Gastrocnemius medialis (tissue), 4 donors: ENCODE measurements at regions not wholly inside any gene's neighbourhood (a gene's known extent, or its start where the extent isn't known, plus 50 kb on each side); places are given as distances from the start of the nearest gene placed in this dataset.

ENCODE experiments used
- ATAC-seq, 2 donors: fragments of 150-250 bp; one replicate each; pipeline ENCODE4 v1.9.1; 2016
- DNase-seq, 2 donors: peaks; one replicate each; pipeline ENCODE4 v3.0.0-alpha.2; 2019
- H3K27ac ChIP-seq, 4 donors: fragments of 200-600 bp; sonication (generic); 1 replicate in 1 of 4; 2 replicates in 3 of 4; pipeline ENCODE4 v1.5.1; 2016 to 2018; ENCODE audit warnings: mild to moderate bottlenecking in 2 of 4, moderate library complexity in 1 of 4
- H3K27me3 ChIP-seq, 3 donors: fragments of 200-600 bp; sonication (generic) in 2 of 3; 1 replicate in 1 of 3; 2 replicates in 2 of 3; pipeline versions ENCODE4 v1.5.1 to v1.6.0; 2016 to 2019; ENCODE audit warnings: mild to moderate bottlenecking in 1 of 3, moderate library complexity in 1 of 3
- H3K36me3 ChIP-seq, 2 donors: fragments of 200-600 bp; sonication (generic) in 1 of 2; one replicate each; pipeline ENCODE4 v1.5.1; 2017 to 2018
- H3K4me1 ChIP-seq, 2 donors: fragments of 200-600 bp; sonication (generic) in 1 of 2; one replicate each; pipeline ENCODE4 v1.5.1; 2016 to 2017; ENCODE audit warnings: mild to moderate bottlenecking in 2 of 2
- H3K4me3 ChIP-seq, 4 donors: fragments of 200-600 bp; sonication (generic) in 3 of 4; 1 replicate in 1 of 4; 2 replicates in 3 of 4; pipeline ENCODE4 v1.5.1; 2016 to 2019; ENCODE audit warnings: mild to moderate bottlenecking in 2 of 4
- H3K9me3 ChIP-seq, 3 donors: fragments of 200-600 bp; sonication (generic) in 2 of 3; 1 replicate in 1 of 3; 2 replicates in 2 of 3; pipeline ENCODE4 v1.5.1; 2016 to 2019
- POLR2A ChIP-seq, 2 donors: fragments of 450-650 bp; IDR thresholded peaks; one replicate each; pipeline ENCODE4 v1.6.1; 2017; ENCODE audit warnings: antibody characterized with exemption in 2 of 2, mild to moderate bottlenecking in 2 of 2, moderate library complexity in 2 of 2
- in situ Hi-C, 4 donors: fragments of 200-750 bp; cut with MboI; loops; one replicate each; pipeline versions ENCODE4 v1.15.0 to v1.8.0; 2017; ENCODE audit warnings: low sequenced_read_pairs in 4 of 4
- intact Hi-C: fragments of 100-400 bp; cut with DNase I; formaldehyde crosslinking; loops from one replicate; pipeline ENCODE4 v1.15.1; 2023; ENCODE audit warnings: low total_unique reads
- TF ChIP-seq, protein P1 (sequence below), 5 experiments: fragments of 450-650 bp in 3 of 5; fragments of 200-600 bp in 2 of 5; sonication (generic) in 2 of 5; IDR thresholded peaks in 4 of 5; conservative IDR thresholded peaks in 1 of 5; 1 replicate in 4 of 5; 2 replicates in 1 of 5; pipeline ENCODE4 v1.5.1; 2016 to 2019; ENCODE audit warnings: antibody characterized with exemption in 5 of 5, mild to moderate bottlenecking in 3 of 5, moderate library complexity in 3 of 5

DNA sequence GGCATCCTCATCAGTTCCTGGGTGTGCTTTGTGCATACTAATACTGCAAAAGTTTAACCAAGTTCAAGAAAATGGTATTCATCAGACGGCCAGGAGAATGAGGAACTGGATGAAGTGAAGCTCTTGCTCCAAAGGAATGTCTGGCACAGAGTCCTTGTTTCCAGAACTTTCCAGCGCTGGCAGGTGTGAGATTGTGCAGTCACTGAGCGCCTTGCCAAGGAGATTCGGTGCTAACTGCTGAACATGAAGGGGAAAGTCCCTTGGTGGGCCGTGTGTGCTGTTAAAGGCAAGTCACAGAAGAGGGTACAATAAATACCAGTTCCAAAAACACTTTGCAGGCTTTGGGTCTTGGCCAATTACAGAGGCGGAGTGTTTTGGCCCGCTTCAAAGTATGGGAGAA is 262.3 kb upstream of the SOX4 start:
- H3K36me3 ChIP-seq, result no peaks in the 10 kb centered on the region
- no peak overlapping the region for H3K4me3 ChIP-seq
- H3K4me1 ChIP-seq, result no peaks in the 10 kb centered on the region
- no peak for ATAC-seq
- no peak overlapping the region for H3K27ac ChIP-seq
- no peaks in the 10 kb centered on the region for H3K27me3 ChIP-seq
- TF ChIP-seq, protein P1, sequence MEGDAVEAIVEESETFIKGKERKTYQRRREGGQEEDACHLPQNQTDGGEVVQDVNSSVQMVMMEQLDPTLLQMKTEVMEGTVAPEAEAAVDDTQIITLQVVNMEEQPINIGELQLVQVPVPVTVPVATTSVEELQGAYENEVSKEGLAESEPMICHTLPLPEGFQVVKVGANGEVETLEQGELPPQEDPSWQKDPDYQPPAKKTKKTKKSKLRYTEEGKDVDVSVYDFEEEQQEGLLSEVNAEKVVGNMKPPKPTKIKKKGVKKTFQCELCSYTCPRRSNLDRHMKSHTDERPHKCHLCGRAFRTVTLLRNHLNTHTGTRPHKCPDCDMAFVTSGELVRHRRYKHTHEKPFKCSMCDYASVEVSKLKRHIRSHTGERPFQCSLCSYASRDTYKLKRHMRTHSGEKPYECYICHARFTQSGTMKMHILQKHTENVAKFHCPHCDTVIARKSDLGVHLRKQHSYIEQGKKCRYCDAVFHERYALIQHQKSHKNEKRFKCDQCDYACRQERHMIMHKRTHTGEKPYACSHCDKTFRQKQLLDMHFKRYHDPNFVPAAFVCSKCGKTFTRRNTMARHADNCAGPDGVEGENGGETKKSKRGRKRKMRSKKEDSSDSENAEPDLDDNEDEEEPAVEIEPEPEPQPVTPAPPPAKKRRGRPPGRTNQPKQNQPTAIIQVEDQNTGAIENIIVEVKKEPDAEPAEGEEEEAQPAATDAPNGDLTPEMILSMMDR (IDR thresholded peaks at IDR 0.05 in 4 of 5, conservative IDR thresholded peaks at IDR 0.05 in 1 of 5), result no peak
- H3K9me3 ChIP-seq, result no peaks in the 10 kb centered on the region
- in situ Hi-C loops, result loop anchor here in 1 of 4 donors (25.0 kb wide), 1 partner anchor 769 kb away; no protein-coding TSS in a partner anchor
- DNase-seq, result peak in 1 of 2 donors; percentile 12
- intact Hi-C loops, result no loop called here

DNA sequence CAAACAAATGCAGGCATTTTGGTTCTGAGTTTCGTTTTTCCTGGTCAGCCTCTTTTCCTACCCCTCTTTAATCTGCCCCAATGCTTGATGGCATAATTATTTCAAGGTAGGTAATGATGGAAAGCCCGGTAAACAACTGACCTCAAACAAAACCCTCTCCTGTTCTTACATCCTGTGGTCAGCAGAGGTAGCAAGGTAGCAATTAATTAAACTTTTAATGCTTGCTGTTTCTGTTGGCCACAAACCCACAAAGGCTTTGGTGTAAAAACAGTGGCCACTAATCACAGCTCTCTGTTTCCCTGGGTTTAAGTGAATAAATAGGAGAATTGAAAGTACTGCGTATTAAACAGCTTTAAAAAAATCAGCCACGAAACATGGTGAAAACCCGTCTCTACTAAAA is 261.5 kb upstream of the SOX4 start:
- intact Hi-C loops, result no loop called here
- H3K27ac ChIP-seq, result no peak overlapping the region
- H3K36me3 ChIP-seq, result no peaks in the 10 kb centered on the region
- no peak for ATAC-seq
- in situ Hi-C loops, result loop anchor here in 1 of 4 donors (25.0 kb wide), 1 partner anchor 770 kb away; no protein-coding TSS in a partner anchor
- H3K9me3 ChIP-seq, result no peaks in the 10 kb centered on the region
- no peak overlapping the region for H3K4me3 ChIP-seq
- H3K4me1 ChIP-seq, result no peaks in the 10 kb centered on the region
- H3K27me3 ChIP-seq, result no peaks in the 10 kb centered on the region
- no peak for DNase-seq
- TF ChIP-seq, protein P1 (IDR thresholded peaks at IDR 0.05 in 4 of 5, conservative IDR thresholded peaks at IDR 0.05 in 1 of 5), result no peak
- no peak for TF ChIP-seq POLR2A (IDR thresholded peaks at IDR 0.05)

DNA sequence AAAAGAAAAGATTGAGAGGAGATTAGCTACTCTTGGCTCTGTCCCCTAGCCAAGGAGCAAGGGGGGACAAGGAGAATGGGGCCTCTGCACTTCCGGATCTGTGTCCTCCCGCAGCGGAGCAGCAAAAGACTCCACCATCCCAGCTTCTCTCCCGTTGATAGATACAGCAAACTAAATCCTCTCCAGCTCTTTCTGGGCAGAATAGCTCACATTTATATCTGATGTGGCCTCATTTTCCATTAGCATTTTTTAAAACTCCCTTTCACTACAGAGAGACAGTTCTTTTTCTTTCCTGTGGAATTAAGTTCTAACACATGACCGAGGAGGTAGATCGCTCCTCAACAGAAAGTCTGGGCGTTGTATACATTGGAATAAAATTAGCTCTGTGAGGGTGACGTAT is 260.9 kb upstream of the SOX4 start:
- ATAC-seq (no peak), DNase-seq (no peak)
- Histone ChIP-seq H3K27ac (no peak overlapping the region), H3K9me3 (no peaks in the 10 kb centered on the region), H3K4me1 (no peaks in the 10 kb centered on the region), H3K4me3 (no peak overlapping the region), H3K36me3 (no peaks in the 10 kb centered on the region), H3K27me3 (no peaks in the 10 kb centered on the region)
- no peak for TF ChIP-seq POLR2A (IDR thresholded peaks at IDR 0.05)
- TF ChIP-seq, protein P1 (IDR thresholded peaks at IDR 0.05 in 4 of 5, conservative IDR thresholded peaks at IDR 0.05 in 1 of 5), result no peak
- intact Hi-C loops, result no loop called here
- in situ Hi-C loops, result loop anchor here in 1 of 4 donors (25.0 kb wide), 1 partner anchor 770 kb away; no protein-coding TSS in a partner anchor

DNA sequence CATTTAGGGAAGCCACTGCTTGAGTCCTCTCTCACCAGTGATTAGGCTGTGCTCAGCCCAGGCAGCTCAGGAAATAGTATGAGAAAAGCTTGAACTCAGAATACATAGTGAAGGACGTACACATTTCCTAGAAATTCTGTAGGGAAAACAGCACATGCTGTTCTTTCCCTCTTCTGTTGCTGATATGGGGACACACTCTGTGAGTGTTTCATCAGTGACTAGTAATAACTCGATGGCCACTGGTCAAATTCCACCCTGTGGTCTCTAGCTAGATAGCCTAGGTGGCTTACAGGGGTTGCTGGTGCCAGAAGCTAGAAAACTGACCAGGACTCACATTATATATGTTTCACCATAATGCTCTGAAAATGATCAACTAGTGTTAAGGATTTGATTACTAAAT is 259.8 kb upstream of the SOX4 start:
- TF ChIP-seq, protein P1 (IDR thresholded peaks at IDR 0.05 in 4 of 5, conservative IDR thresholded peaks at IDR 0.05 in 1 of 5), result no peak
- TF ChIP-seq POLR2A (IDR thresholded peaks at IDR 0.05), result no peak
- Histone ChIP-seq H3K36me3 (no peaks in the 10 kb centered on the region), H3K4me3 (no peak overlapping the region), H3K9me3 (no peaks in the 10 kb centered on the region), H3K27me3 (no peaks in the 10 kb centered on the region), H3K4me1 (no peaks in the 10 kb centered on the region), H3K27ac (no peak overlapping the region)
- DNase-seq (no peak), ATAC-seq (no peak)
- in situ Hi-C loops, result loop anchor here in 1 of 4 donors (25.0 kb wide), 1 partner anchor 771 kb away; no protein-coding TSS in a partner anchor
- intact Hi-C loops, result no loop called here

DNA sequence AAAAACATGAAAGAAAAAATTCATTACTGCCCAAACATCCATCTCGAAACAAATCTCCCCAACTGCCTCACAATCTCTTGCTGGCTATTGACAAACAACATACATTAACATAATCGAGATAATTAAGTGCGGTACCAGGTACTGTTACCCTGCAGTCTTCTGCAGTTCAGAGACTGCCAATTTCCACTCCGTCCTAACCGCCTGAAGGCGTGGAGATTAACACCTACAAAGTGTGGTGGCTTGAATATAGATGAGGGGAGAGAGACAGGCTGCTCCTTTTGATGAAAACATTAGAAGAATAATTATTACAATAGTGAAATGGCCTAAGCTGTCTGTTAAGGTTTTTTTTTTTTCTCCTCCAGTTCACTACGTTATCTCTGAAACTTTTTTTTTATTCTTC is 258.9 kb upstream of the SOX4 start:
- ATAC-seq (no peak), DNase-seq (no peak)
- no peaks in the 10 kb centered on the region for H3K4me1 ChIP-seq
- H3K4me3 ChIP-seq, result no peak overlapping the region
- TF ChIP-seq, protein P1 (IDR thresholded peaks at IDR 0.05 in 4 of 5, conservative IDR thresholded peaks at IDR 0.05 in 1 of 5), result no peak
- no peak for TF ChIP-seq POLR2A (IDR thresholded peaks at IDR 0.05)
- no peaks in the 10 kb centered on the region for H3K27me3 ChIP-seq
- no peaks in the 10 kb centered on the region for H3K36me3 ChIP-seq
- H3K9me3 ChIP-seq, result no peaks in the 10 kb centered on the region
- in situ Hi-C loops, result loop anchor here in 1 of 4 donors (25.0 kb wide), 1 partner anchor 772 kb away; no protein-coding TSS in a partner anchor
- intact Hi-C loops, result no loop called here
- no peak overlapping the region for H3K27ac ChIP-seq
